Activated CD8-positive, alpha-beta memory T cell treated with anti-CD3 and anti-CD28 coated beads for 24 hours (primary cell): ENCODE measurements at regions not wholly inside any gene's neighbourhood (a gene's known extent, or its start where the extent isn't known, plus 50 kb on each side); places are given as distances from the start of the nearest gene placed in this dataset.

ENCODE experiments used
- DNase-seq: peaks from one replicate; pipeline ENCODE4 v3.0.0-alpha.2; 2020

GRCh38 chr3:150057227-150057626 lies 86.5 kb upstream of the PFN2 start:
- no peak for DNase-seq

GRCh38 chr3:150055332-150055731 lies 84.6 kb upstream of the PFN2 start:
- no peak for DNase-seq

- no peak for DNase-seq
These were observed 83.9 kb upstream of the PFN2 start for GRCh38 chr3:150054635-150055034.

- no peak for DNase-seq
These were observed 79.8 kb upstream of the PFN2 start for GRCh38 chr3:150050510-150050909.

- no peak for DNase-seq
These were observed 78.6 kb upstream of the PFN2 start for GRCh38 chr3:150049317-150049716.

- DNase-seq, result no peak
These were observed 71.2 kb upstream of the PFN2 start for GRCh38 chr3:150041877-150042276.

GRCh38 chr3:150040097-150040496 lies 69.4 kb upstream of the PFN2 start:
- no peak for DNase-seq

- DNase-seq, result no peak
These were observed 68.1 kb upstream of the PFN2 start for GRCh38 chr3:150038830-150039229.

- DNase-seq, result no peak
These were observed 66.1 kb upstream of the PFN2 start for GRCh38 chr3:150036780-150037179.

GRCh38 chr3:150035910-150036612 lies 65.4 kb upstream of the PFN2 start:
- no peak for DNase-seq

GRCh38 chr3:150035301-150035779 lies 64.6 kb upstream of the PFN2 start:
- DNase-seq, result no peak

GRCh38 chr3:150033721-150034120 lies 63.0 kb upstream of the PFN2 start:
- DNase-seq, result no peak

GRCh38 chr3:150030841-150031240 lies 60.1 kb upstream of the PFN2 start:
- DNase-seq, result no peak

- DNase-seq, result no peak
These were observed 52.5 kb upstream of the PFN2 start for GRCh38 chr3:150023239-150023636.

GRCh38 chr3:150022381-150023238 lies 51.9 kb upstream of the PFN2 start:
- DNase-seq, result no peak

GRCh38 chr3:150020527-150020926 lies 49.8 kb upstream of the PFN2 start:
- DNase-seq, result no peak
